PC-9 (cell line): ENCODE measurements at regions not wholly inside any gene's neighbourhood (a gene's known extent, or its start where the extent isn't known, plus 50 kb on each side); places are given as distances from the start of the nearest gene placed in this dataset.

Source experiments
- BruUV-seq: library from RNA; stranded (reverse); fragments of 400-500 nt; replicated peaks from 2 replicates; lab custom pipeline; 2021; lab: Mats Ljungman, UMichigan
- CTCF ChIA-PET: fragments of 300-600 bp; sonication (Branson Sonifier 250); formaldehyde crosslinking; loops from one replicate; lab custom pipeline; 2022; ENCODE audit warnings: antibody characterized with exemption; lab: Charles Lee
- POLR2A ChIA-PET: fragments of 300-600 bp; sonication (Branson Sonifier 250); formaldehyde crosslinking; loops from one replicate; lab custom pipeline; 2022; ENCODE audit warnings: antibody characterized with exemption; ENCODE audit not compliant: unreplicated experiment; lab: Charles Lee
- DNase-seq, 2 experiments: peaks; one replicate each; pipeline versions ENCODE4 v3.0.0 to v3.0.0-alpha.2; 2015 to 2022; ENCODE audit warnings: mixed read lengths in 1 of 2
- H2AFZ ChIP-seq: fragments of 200-600 bp; sonication (generic); 2 replicates; pipeline ENCODE4 v1.8.1; 2017; ENCODE audit warnings: antibody characterized with exemption
- H3F3A ChIP-seq: fragments of 200-600 bp; sonication (generic); 2 replicates; pipeline ENCODE4 v1.8.1; 2017; ENCODE audit warnings: antibody characterized with exemption, mild to moderate bottlenecking, low read depth; ENCODE audit not compliant: insufficient read depth
- H3K27ac ChIP-seq: fragments of 200-600 bp; sonication (generic); 2 replicates; pipeline ENCODE4 v1.6.1; 2016; ENCODE audit warnings: mixed run types
- H3K27me3 ChIP-seq: fragments of 200-600 bp; sonication (generic); 2 replicates; pipeline ENCODE4 v1.6.1; 2016; ENCODE audit warnings: low read depth, mixed run types; ENCODE audit not compliant: insufficient read depth
- H3K36me3 ChIP-seq: fragments of 200-600 bp; sonication (generic); 2 replicates; pipeline ENCODE4 v1.6.1; 2016; ENCODE audit warnings: low read depth, mixed run types
- H3K4me1 ChIP-seq: fragments of 200-600 bp; sonication (generic); replicated peaks from 2 replicates; pipeline ENCODE4 v1.6.1; 2016; ENCODE audit warnings: mixed run types; ENCODE audit not compliant: insufficient read depth
- H3K4me2 ChIP-seq: fragments of 200-600 bp; sonication (generic); 2 replicates; pipeline ENCODE4 v1.6.1; 2017; ENCODE audit warnings: mixed run types
- H3K4me3 ChIP-seq: fragments of 200-600 bp; sonication (generic); 2 replicates; pipeline ENCODE4 v1.6.1; 2016; ENCODE audit warnings: mixed run types
- H3K79me2 ChIP-seq: fragments of 200-600 bp; sonication (generic); 2 replicates; pipeline ENCODE4 v1.6.1; 2017; ENCODE audit warnings: low read depth, mixed run types
- H3K9me2 ChIP-seq: fragments of 200-600 bp; sonication (generic); 2 replicates; pipeline ENCODE4 v1.8.1; 2017; ENCODE audit warnings: mild to moderate bottlenecking; ENCODE audit not compliant: insufficient read depth
- H3K9me3 ChIP-seq: fragments of 200-600 bp; sonication (generic); 2 replicates; pipeline ENCODE4 v1.8.1; 2016; ENCODE audit warnings: low read depth; ENCODE audit not compliant: insufficient read depth
- H4K20me1 ChIP-seq: fragments of 200-600 bp; sonication (generic); 2 replicates; pipeline ENCODE4 v1.8.1; 2017; ENCODE audit not compliant: insufficient read depth
- CTCF ChIP-seq: fragments of 200-600 bp; sonication (generic); conservative IDR thresholded peaks from 2 replicates; pipeline ENCODE4 v1.6.1; 2017; ENCODE audit warnings: mixed run types, antibody characterized with exemption, mild to moderate bottlenecking, moderate library complexity
- EZH2 ChIP-seq: fragments of 200-600 bp; sonication (generic); IDR thresholded peaks from 2 replicates; pipeline ENCODE4 v1.8.0; 2017; ENCODE audit warnings: antibody characterized with exemption, low read depth
- intact Hi-C: fragments of 100-400 bp; cut with micrococcal nuclease; formaldehyde crosslinking; loops from one replicate; pipeline ENCODE4 v1.10.0; 2022; ENCODE audit not compliant: unreplicated experiment

DNA sequence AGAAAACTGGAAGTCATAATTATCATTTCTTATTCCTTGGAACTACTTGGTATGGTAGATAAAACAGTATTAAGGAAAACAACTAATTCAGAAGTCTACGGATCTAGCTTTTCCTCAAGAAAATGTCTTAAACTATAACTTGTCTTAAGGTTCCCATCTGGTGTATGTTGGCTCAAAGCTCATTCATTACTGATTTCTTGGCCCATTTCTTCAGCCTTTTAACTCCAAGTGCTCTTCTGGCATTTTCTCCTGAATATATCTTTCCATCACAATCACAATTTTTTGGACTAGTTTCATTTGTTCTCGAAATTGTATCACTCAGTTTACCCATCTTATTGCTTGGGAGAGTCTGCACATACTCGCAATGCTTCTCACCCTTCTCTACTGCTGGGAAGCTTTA is 150.1 kb downstream of the C12orf50 start:
- Histone ChIP-seq H3K4me2 (no peak overlapping the region), H3K36me3 (no peaks in the 10 kb centered on the region), H3K27ac (no peak overlapping the region), H4K20me1 (no peaks in the 10 kb centered on the region), H3K4me3 (no peak overlapping the region), H3F3A (no peaks in the 10 kb centered on the region), H3K79me2 (no peaks in the 10 kb centered on the region), H3K4me1 (no peaks in the 10 kb centered on the region), H3K27me3 (no peaks in the 10 kb centered on the region), H3K9me3 (no peaks in the 10 kb centered on the region), H2AFZ (no peak overlapping the region), H3K9me2 (no peaks in the 10 kb centered on the region)
- DNase-seq = no peak
- TF ChIP-seq CTCF (no peak), EZH2 (no peak)
- intact Hi-C loops = loop anchor here (10.0 kb wide), 1 partner anchor 1454 kb away; no protein-coding TSS in a partner anchor
- CTCF ChIA-PET = no interaction called here
- POLR2A ChIA-PET = no interaction called here
- no TSS peak for BruUV-seq

- Histone ChIP-seq H3K27me3 (no peaks in the 10 kb centered on the region), H3K4me2 (no peak overlapping the region), H4K20me1 (no peaks in the 10 kb centered on the region), H3F3A (no peaks in the 10 kb centered on the region), H3K79me2 (no peaks in the 10 kb centered on the region), H3K36me3 (no peaks in the 10 kb centered on the region), H3K4me1 (no peaks in the 10 kb centered on the region), H3K9me3 (no peaks in the 10 kb centered on the region), H3K4me3 (no peak overlapping the region), H2AFZ (no peak overlapping the region; the same call in 1 of the 2 replicates), H3K9me2 (no peaks in the 10 kb centered on the region), H3K27ac (no peak overlapping the region)
- no peak for DNase-seq
- TF ChIP-seq EZH2 = no peak
- ChIA-PET CTCF (no interaction called here), POLR2A (no interaction called here)
- BruUV-seq = no TSS peak
- intact Hi-C loops = loop anchor here (10.0 kb wide), 1 partner anchor 1446 kb away; no protein-coding TSS in a partner anchor
Measured at GRCh38 chr12:87870493-87871460, 158.4 kb downstream of the C12orf50 start.

DNA sequence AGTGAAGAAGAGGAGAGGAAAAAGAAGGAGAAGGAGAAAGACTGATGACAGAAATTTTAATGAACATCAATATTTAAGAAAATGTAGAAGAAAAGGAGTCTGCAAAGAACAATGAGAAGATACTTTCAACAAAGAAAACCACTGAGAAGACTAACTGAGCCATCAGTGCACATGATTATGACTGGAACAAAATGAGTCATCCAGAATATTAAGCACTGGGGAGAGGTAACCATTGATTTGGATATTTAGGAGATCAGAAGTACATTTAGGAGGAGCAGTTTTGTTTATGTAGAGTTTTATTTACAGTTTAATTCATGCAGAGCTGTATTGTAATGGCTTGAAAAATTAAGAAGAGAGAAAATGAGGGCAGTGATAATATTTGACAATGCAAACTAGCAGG is 159.1 kb downstream of the C12orf50 start:
- H3K4me2 ChIP-seq = no peak overlapping the region
- no peaks in the 10 kb centered on the region for H3K9me3 ChIP-seq
- H3K9me2 ChIP-seq = no peaks in the 10 kb centered on the region
- no peak overlapping the region for H3K4me3 ChIP-seq
- no peaks in the 10 kb centered on the region for H3K27me3 ChIP-seq
- H3K36me3 ChIP-seq = no peaks in the 10 kb centered on the region
- no peaks in the 10 kb centered on the region for H3K4me1 ChIP-seq
- no peaks in the 10 kb centered on the region for H3K79me2 ChIP-seq
- no peaks in the 10 kb centered on the region for H3F3A ChIP-seq
- TF ChIP-seq CTCF (no peak), EZH2 (no peak)
- H2AFZ ChIP-seq = no peak overlapping the region
- ChIA-PET POLR2A (no interaction called here), CTCF (no interaction called here)
- no peaks in the 10 kb centered on the region for H4K20me1 ChIP-seq
- no TSS peak for BruUV-seq
- DNase-seq = no peak
- intact Hi-C loops = loop anchor here (10.0 kb wide), 1 partner anchor 1445 kb away; no protein-coding TSS in a partner anchor
- no peak overlapping the region for H3K27ac ChIP-seq
